Ureter (tissue), 1 donor: ENCODE measurements at regions not wholly inside any gene's neighbourhood (a gene's known extent, or its start where the extent isn't known, plus 50 kb on each side); places are given as distances from the start of the nearest gene placed in this dataset.
"Not testable (repeated sequence)": the region's sequence is repeated elsewhere in the genome, so short reads cannot be mapped to it uniquely, and the experiment has no call there.

Experiments
- DNase-seq: peaks from one replicate; pipeline ENCODE4 v3.0.0-alpha.2; 2020; ENCODE audit warnings: low spot score
- donor health status: DM: yes; HTN: yes; CAD: no.

DNA sequence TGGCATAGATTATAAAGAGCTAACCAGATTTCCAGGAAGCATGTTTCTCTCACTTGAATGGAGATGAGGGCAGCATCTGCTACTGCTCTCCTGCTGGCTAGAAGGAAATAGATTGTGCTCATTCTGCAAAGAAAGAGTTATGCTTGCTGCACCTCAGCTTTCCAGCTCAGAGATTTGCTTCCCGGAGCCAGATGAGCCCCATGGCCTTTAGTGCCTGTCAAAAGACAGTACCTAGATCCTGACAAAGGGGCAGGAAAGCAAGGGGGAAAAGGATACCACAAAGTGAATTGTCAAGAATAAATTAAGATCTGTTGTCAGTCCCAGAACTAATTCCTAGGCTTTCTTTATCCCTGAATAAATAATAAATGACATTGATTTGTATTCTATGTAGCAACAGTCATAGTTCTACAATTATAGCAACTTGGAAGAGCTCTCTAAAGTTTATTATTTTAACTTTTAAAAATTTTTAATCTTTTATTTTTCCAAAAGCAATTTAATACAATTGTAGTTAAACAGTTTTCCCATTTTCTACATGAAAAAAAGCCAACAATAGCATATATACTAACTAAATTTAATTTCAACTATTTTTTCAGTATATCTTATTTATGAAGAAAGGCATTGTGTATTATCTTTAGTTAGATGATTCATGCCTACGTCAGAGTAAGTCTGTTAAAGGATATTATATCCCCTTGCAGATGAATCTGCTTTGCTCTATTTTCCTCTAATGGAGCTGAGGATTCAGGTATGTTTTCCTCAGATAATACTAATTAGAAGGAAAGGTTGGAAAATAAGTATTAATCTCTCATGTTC lies 306.1 kb upstream of the DDI1 start:
- no peak for DNase-seq

DNA sequence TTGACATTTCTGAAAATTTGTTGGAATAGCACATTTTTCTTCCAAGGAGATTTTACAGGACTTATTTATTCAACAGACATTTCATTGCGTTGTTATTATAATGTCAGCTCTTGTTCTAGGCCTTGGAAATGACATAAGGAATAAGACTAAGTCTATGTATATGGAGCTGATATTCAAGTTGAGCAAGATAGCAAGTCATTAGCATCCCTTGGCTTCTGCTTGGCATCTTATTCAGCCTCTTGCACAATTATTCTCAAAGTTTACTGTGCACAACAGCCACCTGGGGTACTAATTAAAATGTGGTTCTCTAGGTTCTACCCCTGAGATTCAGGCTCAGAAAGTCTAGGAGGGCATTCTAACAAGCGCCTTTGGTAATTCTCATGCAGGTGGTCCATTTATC lies 304.8 kb upstream of the DDI1 start:
- DNase-seq: no peak

- no peak for DNase-seq
Observed at GRCh38 chr11:103733889-103734288, 302.6 kb upstream of the DDI1 start.

GRCh38 chr11:103735497-103736032 lies 300.9 kb upstream of the DDI1 start:
- DNase-seq: no peak

GRCh38 chr11:103736315-103737036 lies 300.0 kb upstream of the DDI1 start:
- DNase-seq: no peak

- no peak for DNase-seq
Observed at GRCh38 chr11:103737037-103737622, 299.3 kb upstream of the DDI1 start.

DNA sequence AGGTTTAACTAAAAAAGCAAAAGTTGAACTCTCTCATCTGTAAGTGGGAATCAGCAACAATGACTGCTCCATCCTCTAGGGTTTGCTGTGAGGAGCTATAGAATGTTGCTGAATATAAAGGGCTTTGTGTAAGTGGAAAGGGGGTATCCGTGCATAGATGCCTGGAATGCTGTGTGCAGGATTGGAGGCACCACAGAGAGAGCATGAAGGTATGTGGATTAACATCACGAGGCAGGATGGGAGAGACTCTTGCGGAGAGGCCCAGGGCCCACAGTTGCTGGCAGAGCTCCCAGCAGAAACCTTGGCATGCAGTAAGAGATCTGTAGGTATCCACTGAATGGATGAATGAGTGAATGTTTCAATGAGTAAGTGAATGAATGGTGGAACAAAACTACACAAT lies 298.7 kb upstream of the DDI1 start:
- no peak for DNase-seq

- not testable (repeated sequence) for DNase-seq
Observed at GRCh38 chr11:103739074-103739796, 297.2 kb upstream of the DDI1 start.

GRCh38 chr11:103744496-103745153 lies 291.8 kb upstream of the DDI1 start:
- no peak for DNase-seq

- DNase-seq: no peak
Observed at GRCh38 chr11:103749158-103749557, 287.3 kb upstream of the DDI1 start.

DNA sequence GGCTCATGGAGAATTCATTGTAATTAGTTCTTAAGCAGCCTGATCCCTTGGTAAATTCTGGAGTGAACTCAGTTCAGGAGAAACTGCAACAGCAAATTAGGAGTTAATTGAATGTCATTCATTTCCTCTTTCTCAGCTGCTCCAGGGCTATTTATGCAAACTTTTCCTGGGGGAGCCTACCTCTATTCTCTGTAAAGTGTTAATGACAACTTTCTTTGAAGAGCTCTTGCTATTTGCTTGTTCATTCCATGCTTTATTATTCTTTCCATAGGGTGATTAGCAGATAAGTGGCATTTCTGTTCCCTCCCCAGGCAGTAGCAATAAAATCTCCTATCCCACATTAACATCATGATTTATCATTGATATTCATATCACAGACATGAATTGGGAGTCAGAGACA lies 267.6 kb upstream of the DDI1 start:
- no peak for DNase-seq

DNA sequence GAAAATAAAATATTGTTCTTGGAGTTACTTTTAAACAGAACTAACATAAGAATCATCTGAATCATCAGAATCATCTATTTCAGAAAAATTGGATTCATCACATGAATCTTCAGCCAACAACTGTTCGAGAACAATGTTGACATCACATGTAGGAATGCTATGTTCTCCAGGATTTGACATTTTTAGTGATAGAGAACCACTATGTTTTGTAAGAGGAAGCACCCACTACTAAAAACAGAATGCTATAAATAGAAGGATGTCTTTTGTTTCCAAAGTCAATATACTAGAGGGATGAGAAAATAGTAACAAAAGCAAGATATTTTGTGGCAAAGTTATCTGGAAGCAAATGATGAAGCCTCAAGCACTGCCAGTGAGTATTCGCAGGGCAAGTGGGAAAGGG lies 263.4 kb upstream of the DDI1 start:
- no peak for DNase-seq

- no peak for DNase-seq
Observed at GRCh38 chr11:103773537-103773936, 262.9 kb upstream of the DDI1 start.

DNA sequence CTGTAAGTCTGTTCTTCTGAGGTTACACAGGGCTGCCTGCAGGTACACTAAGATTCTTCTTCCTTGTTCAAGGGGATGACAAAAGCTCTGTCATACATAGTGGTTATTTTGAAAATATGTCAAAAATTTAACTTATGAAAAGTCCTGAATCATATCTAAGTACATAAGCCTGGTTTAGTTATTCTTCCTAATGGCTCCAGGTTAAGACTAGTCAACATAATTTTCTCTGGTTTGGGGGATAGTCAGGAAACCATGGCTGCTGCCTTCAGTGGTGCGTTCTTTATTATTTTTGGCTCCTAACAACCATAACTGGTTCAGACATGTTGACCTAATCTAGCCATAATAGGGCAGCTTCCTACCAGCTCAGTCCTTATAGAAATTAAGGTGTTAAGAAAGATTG lies 257.4 kb upstream of the DDI1 start:
- no peak for DNase-seq

DNA sequence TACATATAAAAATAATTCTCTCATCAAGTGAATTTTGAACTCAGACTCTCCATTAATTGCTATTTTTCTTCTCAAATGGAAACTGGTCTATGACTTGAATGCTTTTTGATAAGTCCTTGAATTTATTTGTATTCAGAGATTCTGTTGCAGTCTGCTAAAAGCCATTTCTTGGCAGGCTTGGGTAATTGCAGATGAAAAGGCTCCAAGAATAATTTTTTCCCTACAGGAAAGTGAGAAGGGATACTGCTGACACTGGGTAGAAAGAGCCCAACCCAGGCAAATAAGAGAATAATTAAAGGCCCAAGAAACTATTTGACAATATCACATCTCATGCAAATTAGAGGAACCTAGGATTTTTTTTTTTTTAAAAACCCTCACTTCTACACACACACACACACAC lies 246.5 kb upstream of the DDI1 start:
- no peak for DNase-seq

DNA sequence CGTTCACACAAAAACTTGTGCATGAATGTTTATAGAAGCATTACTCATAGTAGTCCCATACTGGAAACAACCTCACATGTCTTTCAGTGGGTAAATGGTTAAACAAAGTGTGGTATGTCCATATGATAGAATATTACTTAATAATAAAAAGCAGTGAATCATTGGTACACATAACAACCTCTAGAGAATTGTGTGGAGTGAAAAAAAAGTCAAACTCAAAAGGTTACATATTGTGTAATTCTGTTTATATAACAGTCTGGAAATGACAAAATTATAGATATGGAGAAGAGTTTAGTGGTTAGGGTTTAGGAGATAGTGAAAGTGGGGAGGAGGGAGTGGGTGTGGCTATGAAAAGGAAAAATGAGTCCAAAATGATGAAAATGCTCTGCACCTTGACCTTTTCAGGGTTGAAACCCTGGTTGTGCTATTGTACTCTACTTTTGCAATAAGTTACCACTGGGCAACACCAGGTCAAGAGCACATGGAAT lies 243.4 kb upstream of the DDI1 start:
- DNase-seq: no peak

DNA sequence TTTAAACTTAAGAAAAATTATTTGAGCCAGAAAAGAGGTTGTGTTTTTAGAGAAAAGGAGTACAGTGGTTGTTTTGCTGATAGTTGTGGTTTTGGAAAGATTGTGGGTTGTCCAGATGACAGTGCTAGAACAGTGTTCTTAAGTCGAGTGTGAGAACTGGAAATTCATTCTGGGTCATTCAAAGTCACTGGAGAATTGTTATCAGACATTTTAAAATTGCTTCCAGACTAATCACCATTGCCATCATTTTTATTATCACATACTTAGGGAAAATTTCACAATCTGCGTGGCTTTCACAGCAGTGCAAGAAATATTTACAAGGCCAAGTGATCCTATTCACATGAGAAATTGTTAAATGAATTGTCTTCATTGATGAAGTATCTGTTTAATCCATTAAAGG lies 242.2 kb upstream of the DDI1 start:
- DNase-seq: no peak

DNA sequence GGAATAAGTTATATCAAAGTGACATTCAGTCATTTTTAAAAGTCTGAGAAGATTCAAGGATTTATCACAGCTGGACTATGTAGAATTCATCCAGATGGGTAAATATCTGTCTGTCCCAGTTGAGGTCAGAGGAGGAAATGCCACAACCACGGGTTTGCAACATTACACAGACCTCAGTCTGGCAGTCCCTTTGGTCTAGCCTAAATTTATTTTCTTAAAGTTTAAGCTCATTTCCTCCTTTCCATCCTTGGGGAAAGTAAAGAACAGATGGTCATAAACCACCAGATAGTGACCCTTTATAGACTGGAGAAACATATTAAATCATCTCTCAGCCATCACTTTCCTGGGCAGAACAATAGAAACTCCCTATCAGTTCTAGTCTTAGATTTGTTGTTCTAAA lies 238.4 kb upstream of the DDI1 start:
- DNase-seq: no peak

DNA sequence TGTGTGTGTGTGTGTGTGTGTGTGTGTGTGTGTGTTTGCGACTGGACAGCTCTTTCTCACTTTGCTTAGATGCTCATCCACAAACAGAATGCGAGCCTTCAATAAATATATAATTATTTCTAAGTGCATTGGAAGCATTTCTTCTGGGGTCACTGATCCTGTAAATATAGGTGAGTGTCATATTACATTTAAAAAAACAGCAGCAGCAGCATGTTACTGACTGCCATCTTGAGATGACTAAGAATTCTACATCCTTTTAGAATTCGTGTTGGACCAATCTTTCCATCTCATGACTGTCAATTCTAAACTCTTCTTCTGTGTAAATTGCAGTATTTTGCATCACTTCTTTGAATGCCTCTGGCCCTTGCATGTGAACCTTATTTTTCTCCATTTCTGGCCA lies 238.0 kb upstream of the DDI1 start:
- no peak for DNase-seq

DNA sequence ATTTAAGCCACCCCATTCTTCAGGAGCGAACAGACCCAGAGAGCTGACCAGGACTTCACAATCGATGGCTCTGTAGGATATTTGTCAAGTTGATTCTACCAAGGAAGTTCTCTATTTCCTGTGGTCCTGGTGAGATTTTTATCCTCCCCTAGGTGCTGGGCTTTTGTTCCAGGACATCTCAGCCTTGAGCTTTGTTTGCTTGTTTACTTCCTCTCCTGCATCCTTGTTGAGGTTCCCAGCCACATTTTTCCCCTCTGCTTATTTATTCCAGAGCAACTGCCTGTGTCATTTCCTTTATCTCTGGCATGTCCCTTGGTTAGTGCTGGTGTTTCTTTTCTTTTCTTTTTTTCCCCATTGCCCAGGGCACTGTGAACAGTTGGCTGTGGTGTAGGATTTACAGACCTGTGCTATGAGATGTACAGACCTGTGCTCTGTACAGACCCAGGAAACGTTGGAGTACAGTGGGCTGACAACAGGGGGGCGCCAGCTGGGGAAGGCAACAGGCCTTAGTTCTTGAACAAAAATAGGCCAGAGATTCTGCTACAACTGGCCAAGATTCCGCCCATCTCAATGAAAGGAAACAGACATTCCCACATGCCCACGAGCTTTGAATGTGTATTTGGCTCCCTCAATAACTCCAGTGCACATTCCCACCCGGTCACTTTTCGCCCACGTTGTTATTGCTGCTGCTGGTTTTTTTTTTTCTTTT lies 235.9 kb upstream of the DDI1 start:
- no peak for DNase-seq

DNA sequence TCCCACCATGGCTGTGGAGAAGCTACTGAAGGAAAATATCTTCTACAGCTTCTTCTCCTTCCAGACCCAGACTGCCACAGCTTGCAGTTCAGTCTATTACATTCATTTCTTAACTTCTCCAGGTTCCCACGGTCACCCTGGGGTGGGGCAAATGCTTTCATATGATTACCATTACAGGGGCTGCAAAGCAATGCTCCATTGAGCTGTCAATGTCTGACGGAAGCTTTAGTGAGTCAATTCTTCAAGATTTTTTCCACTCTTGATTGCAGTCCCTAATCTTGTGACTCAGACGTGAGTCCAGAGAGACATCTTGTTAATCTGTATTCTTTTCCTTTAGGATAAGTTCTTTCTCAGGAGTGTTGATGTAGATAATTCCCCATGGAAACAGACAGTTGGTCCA lies 233.4 kb upstream of the DDI1 start:
- DNase-seq: no peak
